Esophagus (tissue), 2 donors: ENCODE measurements at regions not wholly inside any gene's neighbourhood (a gene's known extent, or its start where the extent isn't known, plus 50 kb on each side); places are given as distances from the start of the nearest gene placed in this dataset.

ENCODE experiments used
- H3K27ac ChIP-seq, 2 donors: one replicate each; pipeline ENCODE4 v1.5.1; 2013; ENCODE audit warnings: low read depth in 2 of 2, mild to moderate bottlenecking in 2 of 2, inconsistent platforms in 1 of 2, low read length in 1 of 2, moderate library complexity in 1 of 2
- H3K27me3 ChIP-seq, 2 donors: one replicate each; pipeline ENCODE4 v1.6.1; 2013; ENCODE audit warnings: low read length in 2 of 2, control low read depth in 1 of 2, mild to moderate bottlenecking in 1 of 2; ENCODE audit not compliant: insufficient read depth in 2 of 2, control insufficient read depth in 1 of 2
- H3K36me3 ChIP-seq, 2 donors: one replicate each; pipeline ENCODE4 v1.6.1; 2013; ENCODE audit warnings: low read length in 1 of 2; ENCODE audit not compliant: control insufficient read depth in 2 of 2, insufficient read depth in 2 of 2
- H3K4me1 ChIP-seq, 2 donors: one replicate each; pipeline ENCODE4 v1.6.1; 2013; ENCODE audit warnings: low read length in 1 of 2; ENCODE audit not compliant: control insufficient read depth in 2 of 2, insufficient read depth in 2 of 2
- H3K4me3 ChIP-seq, 2 donors: one replicate each; pipeline ENCODE4 v1.5.1; 2013; ENCODE audit warnings: low read length in 2 of 2, mild to moderate bottlenecking in 2 of 2, low read depth in 1 of 2, moderate library complexity in 1 of 2
- H3K9me3 ChIP-seq, 2 donors: one replicate each; pipeline ENCODE4 v1.6.1; 2013; ENCODE audit warnings: mild to moderate bottlenecking in 2 of 2, low read depth in 1 of 2, low read length in 1 of 2, moderate library complexity in 1 of 2; ENCODE audit not compliant: control insufficient read depth in 2 of 2, insufficient read depth in 1 of 2
- WGBS, 2 donors: extraction: QIAGEN DNeasy Blood & Tissue Kit; methylation state at CpG; one replicate each; pipeline ENCODE4 v1.1.7; 2013; 5-methylcytosine and 5-hydroxymethylcytosine counted together
- donor health status: healthy with polysubstance abuse.
- donor health status: Bipolar disorder and iron deficiency.

DNA sequence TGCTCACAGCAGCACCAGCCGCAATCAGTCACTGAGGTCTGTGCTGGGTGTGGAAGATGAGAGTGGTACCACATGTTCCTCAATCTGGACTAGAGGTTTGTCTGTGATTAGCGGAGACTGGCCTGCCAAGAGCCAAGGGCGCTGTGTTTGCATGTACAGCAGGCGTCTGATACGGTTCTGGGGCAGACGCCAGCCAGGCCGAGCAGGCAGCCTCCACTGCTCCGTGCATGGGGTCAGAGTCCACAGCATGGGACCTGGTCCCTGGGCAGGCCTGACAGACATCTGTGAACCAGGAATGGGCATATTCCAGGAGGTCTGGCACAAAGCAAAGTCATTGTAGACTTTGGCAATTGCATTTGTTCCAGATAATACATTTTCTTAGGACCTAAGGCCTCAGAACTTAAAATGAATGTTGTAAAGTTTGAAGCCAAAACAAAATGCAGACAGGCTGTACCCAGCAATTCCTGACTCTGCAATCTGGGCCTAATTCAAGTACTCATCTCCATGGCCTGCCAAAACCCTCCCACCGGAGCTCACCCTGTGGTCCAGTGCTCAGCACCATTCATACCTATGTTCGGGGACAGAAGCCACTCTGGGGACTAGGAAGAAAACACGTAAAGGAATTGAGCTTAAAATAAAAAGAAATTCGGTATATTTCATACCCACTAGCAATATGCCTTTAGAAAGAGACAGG lies 50.0 kb upstream of the FAM20C start:
- H3K4me1 ChIP-seq: no peaks in the 10 kb centered on the region
- H3K27ac ChIP-seq: peak overlapping the region in 1 of 2 donors; percentile 61
- WGBS, 2 donors: 63 to 66% methylated on average over 12 of the region's 12 CpGs

More for the DNA sequence above, 50.0 kb upstream of the FAM20C start:
- Histone ChIP-seq H3K27me3 (no peaks in the 10 kb centered on the region), H3K4me3 (no peak overlapping the region), H3K9me3 (peaks cover 0 to 1% of the 10 kb centered on the region in 2 donors), H3K36me3 (no peaks in the 10 kb centered on the region)
